GM12878 (cell line): ENCODE measurements at regions not wholly inside any gene's neighbourhood (a gene's known extent, or its start where the extent isn't known, plus 50 kb on each side); places are given as distances from the start of the nearest gene placed in this dataset.
"Not testable (repeated sequence)": the region's sequence is repeated elsewhere in the genome, so short reads cannot be mapped to it uniquely, and the experiment has no call there.

Experiments used
- ASH2L ChIP-seq: fragments of 300-600, 200-600 bp; sonication (generic); IDR thresholded peaks from 2 replicates; pipeline ENCODE4 v1.6.1; 2017; ENCODE audit warnings: low read depth, mild to moderate bottlenecking, borderline replicate concordance
- CHD2 ChIP-seq: IDR thresholded peaks from 2 replicates; pipeline ENCODE4 v1.6.1; 2011; ENCODE audit warnings: low read depth, low read length, improper control_type of control experiment, borderline replicate concordance
- CREB1 ChIP-seq: IDR thresholded peaks from 2 replicates; pipeline ENCODE4 v1.6.1; 2012; ENCODE audit warnings: low read depth, mild to moderate bottlenecking, inconsistent platforms
- CTCF ChIP-seq, 3 experiments: IDR thresholded peaks in 2 of 3; conservative IDR thresholded peaks in 1 of 3; 2 replicates each; pipeline ENCODE4 v1.5.1; 2011; ENCODE audit warnings: low read depth in 3 of 3, low read length in 3 of 3, mild to moderate bottlenecking in 3 of 3, control low read depth in 2 of 3, moderate library complexity in 2 of 3, inconsistent platforms in 1 of 3, mixed read lengths in 1 of 3; ENCODE audit not compliant: control insufficient read depth in 2 of 3, insufficient read depth in 1 of 3; ENCODE audit errors: extremely low read depth in 1 of 3
- EZH2 ChIP-seq: IDR thresholded peaks from 2 replicates; pipeline ENCODE4 v1.6.1; 2012; ENCODE audit warnings: low read depth, mild to moderate bottlenecking, control low read depth, inconsistent platforms, low read length, borderline replicate concordance; ENCODE audit not compliant: control insufficient read depth
- RFX5 ChIP-seq: IDR thresholded peaks from 2 replicates; pipeline ENCODE4 v1.6.1; 2011; ENCODE audit warnings: low read depth, low read length, improper control_type of control experiment
- ZBTB11 ChIP-seq: fragments of 450-650 bp; formaldehyde crosslinking; IDR thresholded peaks from 2 replicates; pipeline ENCODE4 v1.5.0; 2022; ENCODE audit warnings: mild to moderate bottlenecking, missing genetic modification characterization
- ZNF384 ChIP-seq: IDR thresholded peaks from 2 replicates; pipeline ENCODE4 v1.6.1; 2012; ENCODE audit warnings: low read depth, mild to moderate bottlenecking, low read length, improper control_type of control experiment, borderline replicate concordance

GRCh38 chr5:98030273-98030672, 743.2 kb upstream of the RGMB start:
- not testable (repeated sequence) for TF ChIP-seq CHD2; CTCF (IDR thresholded peaks at IDR 0.05 in 2 of 3, conservative IDR thresholded peaks at IDR 0.05 in 1 of 3; ENCODE audit: control insufficient read depth in 2 of 3, extremely low read depth in 1 of 3, insufficient read depth in 1 of 3, low read depth in 3 of 3, low read length in 3 of 3); ASH2L; ZBTB11 (CRISPR knock-in tag); RFX5; CREB1; EZH2; ZNF384
